Activated naive CD4-positive, alpha-beta T cell treated with anti-CD3 and anti-CD28 coated beads for 36 hours (primary cell): ENCODE measurements at regions not wholly inside any gene's neighbourhood (a gene's known extent, or its start where the extent isn't known, plus 50 kb on each side); places are given as distances from the start of the nearest gene placed in this dataset.

Experiments
- CTCF ChIA-PET: fragments of 350-600 bp; sonication (Branson Sonifier 250); formaldehyde crosslinking; loops from one replicate; lab custom pipeline; 2021; ENCODE audit warnings: antibody characterized with exemption; lab: Charles Lee
- DNase-seq: peaks from one replicate; pipeline ENCODE4 v3.0.0-alpha.2; 2020
- H3K27ac Mint-ChIP-seq: one replicate; pipeline ENCODE4 v1.8.0; 2021; ENCODE audit warnings: mild to moderate bottlenecking, mixed read lengths
- H3K27me3 Mint-ChIP-seq: one replicate; pipeline ENCODE4 v1.8.0; 2021; ENCODE audit warnings: low read depth, mixed read lengths
- H3K36me3 Mint-ChIP-seq: one replicate; pipeline ENCODE4 v1.8.0; 2021; ENCODE audit warnings: low read depth, mixed read lengths
- H3K4me1 Mint-ChIP-seq: one replicate; pipeline ENCODE4 v1.8.0; 2021; ENCODE audit warnings: low read depth, mixed read lengths
- H3K4me3 Mint-ChIP-seq: one replicate; pipeline ENCODE4 v1.8.0; 2021; ENCODE audit warnings: mild to moderate bottlenecking, moderate library complexity, mixed read lengths
- H3K9me3 Mint-ChIP-seq: one replicate; pipeline ENCODE4 v1.8.0; 2021; ENCODE audit warnings: mixed read lengths
- intact Hi-C: fragments of 100-400 bp; cut with micrococcal nuclease; formaldehyde crosslinking; loops from one replicate; pipeline ENCODE4 v1.15.1; 2023

GRCh38 chr17:33964344-33964979 is 290.6 kb upstream of the CCL2 start:
- no peaks in the 10 kb centered on the region for H3K9me3 Mint-ChIP-seq
- H3K36me3 Mint-ChIP-seq: no peaks in the 10 kb centered on the region
- H3K27me3 Mint-ChIP-seq: peaks cover 3% of the 10 kb centered on the region
- H3K27ac Mint-ChIP-seq: no peak overlapping the region
- DNase-seq: peak; percentile 28
- H3K4me1 Mint-ChIP-seq: peaks cover 26% of the 10 kb centered on the region
- CTCF ChIA-PET: interaction anchor here (0.5 to 1.6 kb wide), 3 partner anchors 15 to 291 kb away, joined by 3 read pairs; no protein-coding TSS in a partner anchor
- intact Hi-C loops: no loop called here
- no peak overlapping the region for H3K4me3 Mint-ChIP-seq

DNA sequence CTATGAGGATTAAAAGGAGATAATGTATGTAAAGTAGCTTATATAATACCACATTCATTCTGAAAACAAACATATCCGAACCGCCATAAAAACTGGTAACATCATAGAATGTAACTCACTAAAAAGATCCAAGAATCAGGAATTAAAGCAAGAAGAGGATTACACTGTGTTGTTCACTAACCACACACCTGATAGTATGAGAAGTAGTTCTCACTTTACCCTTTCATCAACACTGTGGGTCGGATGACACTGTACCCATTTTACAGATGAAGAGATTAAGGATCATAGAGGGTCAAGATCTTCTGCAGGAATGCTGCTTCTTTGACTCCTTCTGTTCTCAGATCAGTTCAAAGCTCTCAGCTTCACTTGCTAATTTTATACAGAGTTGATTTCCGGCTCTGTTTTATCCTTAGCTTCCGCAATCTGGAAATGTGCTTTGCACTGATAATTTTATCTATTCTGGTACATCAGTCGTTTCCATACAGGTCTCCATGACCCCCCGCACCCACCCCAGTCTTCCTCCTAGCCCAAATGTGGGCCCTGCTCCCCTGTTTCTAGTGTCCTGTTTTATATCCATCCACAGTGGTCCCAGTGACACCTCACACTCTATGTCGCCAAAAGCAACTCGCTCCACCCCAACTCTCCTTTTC is 288.6 kb upstream of the CCL2 start:
- Mint-ChIP-seq H3K27ac (no peak overlapping the region), H3K9me3 (no peaks in the 10 kb centered on the region), H3K4me3 (no peak overlapping the region), H3K36me3 (no peaks in the 10 kb centered on the region), H3K4me1 (peaks cover 26% of the 10 kb centered on the region), H3K27me3 (peaks cover 6% of the 10 kb centered on the region)
- intact Hi-C loops: no loop called here
- no peak for DNase-seq
- CTCF ChIA-PET: no interaction called here

GRCh38 chr17:33967608-33968349 is 287.3 kb upstream of the CCL2 start:
- H3K36me3 Mint-ChIP-seq: no peaks in the 10 kb centered on the region
- CTCF ChIA-PET: no interaction called here
- no peaks in the 10 kb centered on the region for H3K9me3 Mint-ChIP-seq
- peak; percentile 15 for DNase-seq
- no peak overlapping the region for H3K4me3 Mint-ChIP-seq
- intact Hi-C loops: no loop called here
- no peak overlapping the region for H3K27ac Mint-ChIP-seq
- peaks cover 6% of the 10 kb centered on the region for H3K27me3 Mint-ChIP-seq
- H3K4me1 Mint-ChIP-seq: peaks cover 26% of the 10 kb centered on the region

GRCh38 chr17:33968350-33969044 is 286.6 kb upstream of the CCL2 start:
- Mint-ChIP-seq H3K9me3 (no peaks in the 10 kb centered on the region), H3K36me3 (no peaks in the 10 kb centered on the region), H3K4me1 (peaks cover 22% of the 10 kb centered on the region), H3K27me3 (peaks cover 6% of the 10 kb centered on the region), H3K4me3 (no peak overlapping the region), H3K27ac (no peak overlapping the region)
- intact Hi-C loops: no loop called here
- peak; percentile 66 for DNase-seq
- CTCF ChIA-PET: no interaction called here

GRCh38 chr17:33970279-33970678 is 284.8 kb upstream of the CCL2 start:
- H3K27ac Mint-ChIP-seq: no peak overlapping the region
- CTCF ChIA-PET: no interaction called here
- intact Hi-C loops: no loop called here

DNA sequence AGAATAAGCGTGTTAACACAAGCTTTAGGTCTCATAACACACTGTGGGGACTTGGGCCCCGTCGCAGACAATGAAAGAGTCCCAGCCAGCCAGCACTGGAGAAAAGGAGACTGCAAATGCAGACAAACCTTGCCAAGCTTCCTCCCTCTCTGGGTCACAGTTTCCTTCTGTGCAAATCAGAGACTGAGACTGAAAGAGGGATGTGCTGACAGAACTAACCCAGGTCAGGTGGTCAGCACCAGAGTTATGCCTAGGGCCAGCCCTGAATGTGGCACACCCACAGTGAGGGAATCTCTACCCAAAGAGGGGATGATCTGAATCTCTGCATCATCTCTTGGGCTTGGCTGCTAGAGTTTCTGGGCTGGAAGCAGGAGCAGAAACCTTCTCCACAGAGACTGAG is 282.3 kb upstream of the CCL2 start:
- H3K36me3 Mint-ChIP-seq: no peaks in the 10 kb centered on the region
- CTCF ChIA-PET: no interaction called here
- intact Hi-C loops: no loop called here
- H3K4me1 Mint-ChIP-seq: peaks cover 14% of the 10 kb centered on the region
- no peak overlapping the region for H3K4me3 Mint-ChIP-seq
- H3K9me3 Mint-ChIP-seq: no peaks in the 10 kb centered on the region
- DNase-seq: no peak
- no peak overlapping the region for H3K27ac Mint-ChIP-seq
- H3K27me3 Mint-ChIP-seq: peaks cover 6% of the 10 kb centered on the region

More at GRCh38 chr17:33970279-33970678, 284.8 kb upstream of the CCL2 start:
- Mint-ChIP-seq H3K9me3 (no peaks in the 10 kb centered on the region), H3K27me3 (peaks cover 6% of the 10 kb centered on the region), H3K4me3 (no peak overlapping the region), H3K36me3 (no peaks in the 10 kb centered on the region), H3K4me1 (peaks cover 15% of the 10 kb centered on the region)
- DNase-seq: no peak

DNA sequence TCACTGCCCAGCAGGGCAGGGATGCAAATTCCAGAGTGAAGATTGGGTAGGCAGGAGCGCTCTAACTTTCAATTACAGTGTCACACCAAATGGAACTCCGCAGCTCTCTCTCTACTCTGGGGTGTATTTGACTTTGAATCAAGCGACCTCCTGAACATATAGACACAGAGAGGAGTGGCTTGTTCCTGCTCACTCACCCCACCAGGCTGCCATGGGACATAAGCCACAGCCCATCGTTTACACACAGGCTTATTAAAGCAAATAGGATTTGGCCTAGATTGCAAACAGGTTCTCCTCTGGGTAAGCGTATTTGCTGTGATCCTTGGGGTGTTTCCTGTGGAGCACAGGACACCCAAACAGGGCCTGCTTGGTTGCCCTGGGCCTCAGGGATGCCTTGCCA is 281.6 kb upstream of the CCL2 start:
- no peak for DNase-seq
- no peak overlapping the region for H3K4me3 Mint-ChIP-seq
- peaks cover 3% of the 10 kb centered on the region for H3K27me3 Mint-ChIP-seq
- no peaks in the 10 kb centered on the region for H3K36me3 Mint-ChIP-seq
- H3K9me3 Mint-ChIP-seq: no peaks in the 10 kb centered on the region
- CTCF ChIA-PET: no interaction called here
- intact Hi-C loops: no loop called here
- H3K4me1 Mint-ChIP-seq: peaks cover 6% of the 10 kb centered on the region
- H3K27ac Mint-ChIP-seq: no peak overlapping the region

DNA sequence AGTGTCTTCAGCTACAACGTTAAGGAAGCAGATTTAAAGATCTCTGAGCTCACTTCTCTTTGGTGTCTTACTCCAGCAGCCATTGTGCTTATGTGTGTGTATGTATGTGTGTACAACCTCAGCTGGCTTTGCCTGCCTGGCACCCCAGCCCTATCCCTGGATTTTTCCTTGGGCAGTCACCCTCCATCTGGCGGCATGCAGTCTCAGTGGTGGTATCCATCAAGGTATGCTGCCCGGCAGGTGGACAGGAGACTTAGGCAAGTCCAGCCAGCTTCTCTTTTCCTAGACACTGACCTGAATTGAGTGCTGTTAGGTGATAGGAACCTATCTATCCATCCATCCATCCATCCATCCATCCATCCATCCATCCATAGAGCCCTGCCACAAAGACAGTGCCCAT is 280.8 kb upstream of the CCL2 start:
- CTCF ChIA-PET: no interaction called here
- H3K4me3 Mint-ChIP-seq: no peak overlapping the region
- intact Hi-C loops: no loop called here
- peaks cover 3% of the 10 kb centered on the region for H3K27me3 Mint-ChIP-seq
- no peaks in the 10 kb centered on the region for H3K36me3 Mint-ChIP-seq
- no peak overlapping the region for H3K27ac Mint-ChIP-seq
- no peaks in the 10 kb centered on the region for H3K9me3 Mint-ChIP-seq
- no peak for DNase-seq
- H3K4me1 Mint-ChIP-seq: no peaks in the 10 kb centered on the region

DNA sequence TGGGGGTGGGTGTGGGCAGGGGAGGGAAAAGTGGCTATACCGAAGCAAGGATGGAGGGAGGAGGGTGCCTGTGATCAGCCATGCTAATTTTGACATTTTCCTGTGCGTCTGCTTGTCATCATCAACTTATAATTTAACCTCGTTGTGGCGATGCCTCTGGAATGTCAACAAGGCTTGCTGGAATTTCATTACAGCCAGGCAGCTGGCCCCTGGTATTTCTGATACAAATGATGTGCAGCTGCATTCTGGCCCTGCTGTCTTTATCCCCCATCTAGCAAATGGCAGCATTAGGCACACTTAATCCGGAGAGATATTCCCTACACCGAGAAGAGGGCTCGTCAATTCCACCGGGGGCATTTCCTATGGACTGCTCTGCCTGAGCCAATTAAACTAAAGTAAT is 278.3 kb upstream of the CCL2 start:
- no peak for DNase-seq
- no peak overlapping the region for H3K27ac Mint-ChIP-seq
- no peaks in the 10 kb centered on the region for H3K36me3 Mint-ChIP-seq
- intact Hi-C loops: no loop called here
- H3K4me1 Mint-ChIP-seq: no peaks in the 10 kb centered on the region
- no peak overlapping the region for H3K4me3 Mint-ChIP-seq
- H3K9me3 Mint-ChIP-seq: no peaks in the 10 kb centered on the region
- H3K27me3 Mint-ChIP-seq: no peaks in the 10 kb centered on the region
- CTCF ChIA-PET: no interaction called here

GRCh38 chr17:33977729-33978514 is 277.2 kb upstream of the CCL2 start:
- CTCF ChIA-PET: no interaction called here
- H3K27me3 Mint-ChIP-seq: no peaks in the 10 kb centered on the region
- intact Hi-C loops: no loop called here
- H3K27ac Mint-ChIP-seq: no peak overlapping the region
- H3K9me3 Mint-ChIP-seq: no peaks in the 10 kb centered on the region
- DNase-seq: no peak
- H3K4me3 Mint-ChIP-seq: no peak overlapping the region
- no peaks in the 10 kb centered on the region for H3K36me3 Mint-ChIP-seq
- H3K4me1 Mint-ChIP-seq: no peaks in the 10 kb centered on the region

- DNase-seq: no peak
- H3K27me3 Mint-ChIP-seq: no peaks in the 10 kb centered on the region
- CTCF ChIA-PET: no interaction called here
- no peak overlapping the region for H3K4me3 Mint-ChIP-seq
- intact Hi-C loops: no loop called here
- no peak overlapping the region for H3K27ac Mint-ChIP-seq
- H3K4me1 Mint-ChIP-seq: no peaks in the 10 kb centered on the region
- H3K9me3 Mint-ChIP-seq: no peaks in the 10 kb centered on the region
- H3K36me3 Mint-ChIP-seq: no peaks in the 10 kb centered on the region
These were observed 276.2 kb upstream of the CCL2 start for GRCh38 chr17:33978889-33979288.

DNA sequence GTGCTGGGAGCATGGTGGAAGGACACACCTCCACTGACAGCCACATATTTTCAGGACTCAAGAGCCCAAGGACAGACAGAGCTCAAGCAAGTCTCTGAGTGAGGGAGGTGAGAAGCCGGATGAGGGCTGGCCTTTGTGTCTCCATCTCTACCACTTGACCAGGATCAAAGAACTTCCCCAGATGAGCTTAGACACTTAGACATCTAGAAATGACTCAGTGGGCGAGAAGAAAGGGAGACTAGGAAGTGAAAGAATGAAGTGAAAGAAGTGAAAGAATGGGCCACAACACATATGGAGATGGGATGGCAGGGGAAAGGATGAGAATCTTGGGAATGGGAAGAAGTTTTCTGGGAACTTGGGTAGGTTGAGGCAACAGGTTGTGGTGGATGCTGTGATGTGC is 274.9 kb upstream of the CCL2 start:
- no peaks in the 10 kb centered on the region for H3K27me3 Mint-ChIP-seq
- intact Hi-C loops: no loop called here
- H3K27ac Mint-ChIP-seq: no peak overlapping the region

More for the DNA sequence above, 274.9 kb upstream of the CCL2 start:
- H3K9me3 Mint-ChIP-seq: no peaks in the 10 kb centered on the region
- no peak overlapping the region for H3K4me3 Mint-ChIP-seq
- no peak for DNase-seq
- H3K36me3 Mint-ChIP-seq: no peaks in the 10 kb centered on the region
- CTCF ChIA-PET: no interaction called here
- H3K4me1 Mint-ChIP-seq: no peaks in the 10 kb centered on the region
